Ovary (tissue), 3 donors: ENCODE measurements at regions not wholly inside any gene's neighbourhood (a gene's known extent, or its start where the extent isn't known, plus 50 kb on each side); places are given as distances from the start of the nearest gene placed in this dataset.

ENCODE experiments used
- CTCF ChIP-seq, 3 donors: fragments of 450-650 bp in 2 of 3; fragments of 200-600 bp in 1 of 3; IDR thresholded peaks; one replicate each; pipeline versions ENCODE4 v1.5.1 to v1.8.0; 2016 to 2022; ENCODE audit warnings: antibody characterized with exemption in 3 of 3, mild to moderate bottlenecking in 1 of 3
- EP300 ChIP-seq: sonication (generic); formaldehyde crosslinking; IDR thresholded peaks from one replicate; pipeline ENCODE4 v1.6.1; 2017; ENCODE audit warnings: antibody characterized with exemption
- POLR2A ChIP-seq: fragments of 450-650 bp; IDR thresholded peaks from one replicate; pipeline ENCODE4 v1.6.1; 2017; ENCODE audit warnings: antibody characterized with exemption, mild to moderate bottlenecking, moderate library complexity
- donor health status: DM: no; HTN: no; CAD: no.

- no peak for TF ChIP-seq CTCF (IDR thresholded peaks at IDR 0.05)
- no peak for TF ChIP-seq POLR2A
- no peak for TF ChIP-seq EP300
These were observed 1297.3 kb downstream of the AACS start for GRCh38 chr12:126362493-126362892.
